PC-9 (cell line): ENCODE measurements at regions not wholly inside any gene's neighbourhood (a gene's known extent, or its start where the extent isn't known, plus 50 kb on each side); places are given as distances from the start of the nearest gene placed in this dataset.

Experiments
- BruUV-seq: library from RNA; stranded (reverse); fragments of 400-500 nt; replicated peaks from 2 replicates; lab custom pipeline; 2021; lab: Mats Ljungman, UMichigan
- CTCF ChIA-PET: fragments of 300-600 bp; sonication (Branson Sonifier 250); formaldehyde crosslinking; loops from one replicate; lab custom pipeline; 2022; ENCODE audit warnings: antibody characterized with exemption; lab: Charles Lee
- POLR2A ChIA-PET: fragments of 300-600 bp; sonication (Branson Sonifier 250); formaldehyde crosslinking; loops from one replicate; lab custom pipeline; 2022; ENCODE audit warnings: antibody characterized with exemption; ENCODE audit not compliant: unreplicated experiment; lab: Charles Lee
- DNase-seq, 2 experiments: peaks; one replicate each; pipeline versions ENCODE4 v3.0.0 to v3.0.0-alpha.2; 2015 to 2022; ENCODE audit warnings: mixed read lengths in 1 of 2
- H2AFZ ChIP-seq: fragments of 200-600 bp; sonication (generic); 2 replicates; pipeline ENCODE4 v1.8.1; 2017; ENCODE audit warnings: antibody characterized with exemption
- H3F3A ChIP-seq: fragments of 200-600 bp; sonication (generic); 2 replicates; pipeline ENCODE4 v1.8.1; 2017; ENCODE audit warnings: antibody characterized with exemption, mild to moderate bottlenecking, low read depth; ENCODE audit not compliant: insufficient read depth
- H3K27ac ChIP-seq: fragments of 200-600 bp; sonication (generic); 2 replicates; pipeline ENCODE4 v1.6.1; 2016; ENCODE audit warnings: mixed run types
- H3K27me3 ChIP-seq: fragments of 200-600 bp; sonication (generic); 2 replicates; pipeline ENCODE4 v1.6.1; 2016; ENCODE audit warnings: low read depth, mixed run types; ENCODE audit not compliant: insufficient read depth
- H3K36me3 ChIP-seq: fragments of 200-600 bp; sonication (generic); 2 replicates; pipeline ENCODE4 v1.6.1; 2016; ENCODE audit warnings: low read depth, mixed run types
- H3K4me1 ChIP-seq: fragments of 200-600 bp; sonication (generic); replicated peaks from 2 replicates; pipeline ENCODE4 v1.6.1; 2016; ENCODE audit warnings: mixed run types; ENCODE audit not compliant: insufficient read depth
- H3K4me2 ChIP-seq: fragments of 200-600 bp; sonication (generic); 2 replicates; pipeline ENCODE4 v1.6.1; 2017; ENCODE audit warnings: mixed run types
- H3K4me3 ChIP-seq: fragments of 200-600 bp; sonication (generic); 2 replicates; pipeline ENCODE4 v1.6.1; 2016; ENCODE audit warnings: mixed run types
- H3K79me2 ChIP-seq: fragments of 200-600 bp; sonication (generic); 2 replicates; pipeline ENCODE4 v1.6.1; 2017; ENCODE audit warnings: low read depth, mixed run types
- H3K9me2 ChIP-seq: fragments of 200-600 bp; sonication (generic); 2 replicates; pipeline ENCODE4 v1.8.1; 2017; ENCODE audit warnings: mild to moderate bottlenecking; ENCODE audit not compliant: insufficient read depth
- H3K9me3 ChIP-seq: fragments of 200-600 bp; sonication (generic); 2 replicates; pipeline ENCODE4 v1.8.1; 2016; ENCODE audit warnings: low read depth; ENCODE audit not compliant: insufficient read depth
- H4K20me1 ChIP-seq: fragments of 200-600 bp; sonication (generic); 2 replicates; pipeline ENCODE4 v1.8.1; 2017; ENCODE audit not compliant: insufficient read depth
- CTCF ChIP-seq: fragments of 200-600 bp; sonication (generic); conservative IDR thresholded peaks from 2 replicates; pipeline ENCODE4 v1.6.1; 2017; ENCODE audit warnings: mixed run types, antibody characterized with exemption, mild to moderate bottlenecking, moderate library complexity
- EZH2 ChIP-seq: fragments of 200-600 bp; sonication (generic); IDR thresholded peaks from 2 replicates; pipeline ENCODE4 v1.8.0; 2017; ENCODE audit warnings: antibody characterized with exemption, low read depth
- intact Hi-C: fragments of 100-400 bp; cut with micrococcal nuclease; formaldehyde crosslinking; loops from one replicate; pipeline ENCODE4 v1.10.0; 2022; ENCODE audit not compliant: unreplicated experiment

GRCh38 chr3:64829331-64829730, 141.5 kb upstream of the ADAMTS9 start:
- H2AFZ ChIP-seq: no peak overlapping the region
- CTCF ChIA-PET: no interaction called here

GRCh38 chr3:64828276-64828675, 140.5 kb upstream of the ADAMTS9 start:
- Histone ChIP-seq H3K4me2 (no peak overlapping the region), H4K20me1 (no peaks in the 10 kb centered on the region), H3K9me2 (no peaks in the 10 kb centered on the region), H3K36me3 (no peaks in the 10 kb centered on the region), H3K4me1 (no peaks in the 10 kb centered on the region), H2AFZ (no peak overlapping the region), H3K27me3 (no peaks in the 10 kb centered on the region), H3K4me3 (no peak overlapping the region), H3K79me2 (no peaks in the 10 kb centered on the region), H3K9me3 (no peaks in the 10 kb centered on the region), H3F3A (no peaks in the 10 kb centered on the region), H3K27ac (no peak overlapping the region)
- no TSS peak for BruUV-seq
- DNase-seq: no peak
- intact Hi-C loops: no loop called here
- ChIA-PET CTCF (no interaction called here), POLR2A (no interaction called here)
- no peak for TF ChIP-seq CTCF
- TF ChIP-seq EZH2: no peak

More at GRCh38 chr3:64829331-64829730, 141.5 kb upstream of the ADAMTS9 start:
- BruUV-seq: no TSS peak
- intact Hi-C loops: no loop called here
- Histone ChIP-seq H3K27ac (no peak overlapping the region), H3K4me2 (no peak overlapping the region), H3K36me3 (no peaks in the 10 kb centered on the region), H3K9me3 (no peaks in the 10 kb centered on the region), H3K4me1 (no peaks in the 10 kb centered on the region), H3K4me3 (no peak overlapping the region), H3K79me2 (no peaks in the 10 kb centered on the region), H4K20me1 (no peaks in the 10 kb centered on the region), H3K9me2 (no peaks in the 10 kb centered on the region), H3K27me3 (no peaks in the 10 kb centered on the region), H3F3A (no peaks in the 10 kb centered on the region)
- TF ChIP-seq CTCF (no peak), EZH2 (no peak)
- no peak for DNase-seq
- POLR2A ChIA-PET: interaction anchor here (0.6 kb wide), 1 partner anchor 44 kb away, joined by 3 read pairs; no protein-coding TSS in a partner anchor

- no peak for DNase-seq
- TF ChIP-seq EZH2 (no peak), CTCF (no peak)
- H3K4me3 ChIP-seq: no peak overlapping the region
- ChIA-PET POLR2A (no interaction called here), CTCF (no interaction called here)
- BruUV-seq: no TSS peak
- no peak overlapping the region for H2AFZ ChIP-seq
- no peaks in the 10 kb centered on the region for H3K79me2 ChIP-seq
- no peaks in the 10 kb centered on the region for H3K27me3 ChIP-seq
- no peaks in the 10 kb centered on the region for H3K4me1 ChIP-seq
- H3K9me3 ChIP-seq: no peaks in the 10 kb centered on the region
- no peak overlapping the region for H3K4me2 ChIP-seq
- no peak overlapping the region for H3K27ac ChIP-seq
- H3F3A ChIP-seq: no peaks in the 10 kb centered on the region
- no peaks in the 10 kb centered on the region for H3K36me3 ChIP-seq
- intact Hi-C loops: no loop called here
- no peaks in the 10 kb centered on the region for H3K9me2 ChIP-seq
- H4K20me1 ChIP-seq: no peaks in the 10 kb centered on the region
These were observed 139.6 kb upstream of the ADAMTS9 start for GRCh38 chr3:64827431-64827830.
